OCI-LY7 (cell line): ENCODE measurements at regions not wholly inside any gene's neighbourhood (a gene's known extent, or its start where the extent isn't known, plus 50 kb on each side); places are given as distances from the start of the nearest gene placed in this dataset.

Experiments
- CTCF ChIP-seq: fragments of 200-600 bp; sonication (generic); conservative IDR thresholded peaks from 2 replicates; pipeline ENCODE4 v1.5.1; 2014; ENCODE audit warnings: mild to moderate bottlenecking, antibody characterized with exemption, low read length, moderate library complexity, mixed read lengths
- EZH2phosphoT487 ChIP-seq: fragments of 200-600 bp; sonication (generic); IDR thresholded peaks from 2 replicates; pipeline ENCODE4 v1.6.1; 2018; ENCODE audit warnings: low read depth, borderline replicate concordance, mild to moderate bottlenecking, mixed run types, antibody characterized with exemption, low read length, moderate library complexity, mixed read lengths

- TF ChIP-seq CTCF (no peak), EZH2phosphoT487 (no peak)
Measured at GRCh38 chr14:53855574-53855973, 101.1 kb downstream of the BMP4 start.
